Spinal cord (tissue), 10 donors: ENCODE measurements at regions not wholly inside any gene's neighbourhood (a gene's known extent, or its start where the extent isn't known, plus 50 kb on each side); places are given as distances from the start of the nearest gene placed in this dataset. TPM values are rescaled to one million over a fixed set of nuclear protein-coding genes. Genes with fewer than 3 reads are reported as not detected.

Source experiments
- DNase-seq, 6 donors: peaks; one replicate each; pipeline versions ENCODE4 v3.0.0 to v3.0.0-alpha.2; 2013 to 2015; ENCODE audit warnings: low spot score in 6 of 6, low read depth in 4 of 6
- H3K27ac ChIP-seq: one replicate; pipeline ENCODE4 v1.5.1; 2013; ENCODE audit warnings: low read depth, low read length, control low read depth
- H3K27me3 ChIP-seq: one replicate; pipeline ENCODE4 v1.6.1; 2013; ENCODE audit warnings: low read length; ENCODE audit not compliant: control insufficient read depth, insufficient read depth
- H3K36me3 ChIP-seq: one replicate; pipeline ENCODE4 v1.6.1; 2013; ENCODE audit warnings: low read length; ENCODE audit not compliant: control insufficient read depth, insufficient read depth
- H3K4me1 ChIP-seq: one replicate; pipeline ENCODE4 v1.6.1; 2013; ENCODE audit warnings: low read length; ENCODE audit not compliant: control insufficient read depth, insufficient read depth
- H3K4me3 ChIP-seq: one replicate; pipeline ENCODE4 v1.5.1; 2013; ENCODE audit warnings: low read depth, low read length, control low read depth
- H3K9me3 ChIP-seq: one replicate; pipeline ENCODE4 v1.6.1; 2013; ENCODE audit warnings: low read length; ENCODE audit not compliant: control insufficient read depth, insufficient read depth
- WGBS: methylation state at CpG from one replicate; pipeline ENCODE4 v1.1.5; 2013; ENCODE audit warnings: missing lambda C conversion rate; ENCODE audit not compliant: insufficient coverage; 5-methylcytosine and 5-hydroxymethylcytosine counted together
- small RNA-seq: library from RNA; depleted of rRNA; stranded (forward); fragments of <200 nt; gene quantifications from one replicate; pipeline ENCODE3, GENCODE V24; 2014; ENCODE audit warnings: low replicate concordance
- donor health status: healthy.

GRCh38 chr12:104815935-104816334 is 142.2 kb downstream of the SLC41A2 start:
- Histone ChIP-seq H3K9me3 (peaks cover 4% of the 10 kb centered on the region), H3K4me1 (no peaks in the 10 kb centered on the region), H3K27me3 (no peaks in the 10 kb centered on the region), H3K27ac (no peak overlapping the region), H3K36me3 (no peaks in the 10 kb centered on the region), H3K4me3 (no peak overlapping the region)
- 100% methylated on average over 1 of the region's 5 CpGs for WGBS
- DNase-seq, result no peak

- H3K4me3 ChIP-seq, result no peak overlapping the region
- H3K27ac ChIP-seq, result no peak overlapping the region
- peaks cover 4% of the 10 kb centered on the region for H3K9me3 ChIP-seq
- no peaks in the 10 kb centered on the region for H3K36me3 ChIP-seq
- no peaks in the 10 kb centered on the region for H3K27me3 ChIP-seq
- no peak for DNase-seq
- WGBS, result no CpG with 5 or more reads among the region's 3 CpGs
- no peaks in the 10 kb centered on the region for H3K4me1 ChIP-seq
Measured at GRCh38 chr12:104814944-104815343, 143.1 kb downstream of the SLC41A2 start.

Small RNAs in the stretch of these regions (small RNA-seq; reads per million reads assigned to genes)
- not detected for gene RF00019
